ENCODE measurements at regions not wholly inside any gene's neighbourhood (a gene's known extent, or its start where the extent isn't known, plus 50 kb on each side); places are given as distances from the start of the nearest gene placed in this dataset.
A peak's percentile ranks its signal among the peaks of the same experiment; 100 is the strongest.

DNA sequence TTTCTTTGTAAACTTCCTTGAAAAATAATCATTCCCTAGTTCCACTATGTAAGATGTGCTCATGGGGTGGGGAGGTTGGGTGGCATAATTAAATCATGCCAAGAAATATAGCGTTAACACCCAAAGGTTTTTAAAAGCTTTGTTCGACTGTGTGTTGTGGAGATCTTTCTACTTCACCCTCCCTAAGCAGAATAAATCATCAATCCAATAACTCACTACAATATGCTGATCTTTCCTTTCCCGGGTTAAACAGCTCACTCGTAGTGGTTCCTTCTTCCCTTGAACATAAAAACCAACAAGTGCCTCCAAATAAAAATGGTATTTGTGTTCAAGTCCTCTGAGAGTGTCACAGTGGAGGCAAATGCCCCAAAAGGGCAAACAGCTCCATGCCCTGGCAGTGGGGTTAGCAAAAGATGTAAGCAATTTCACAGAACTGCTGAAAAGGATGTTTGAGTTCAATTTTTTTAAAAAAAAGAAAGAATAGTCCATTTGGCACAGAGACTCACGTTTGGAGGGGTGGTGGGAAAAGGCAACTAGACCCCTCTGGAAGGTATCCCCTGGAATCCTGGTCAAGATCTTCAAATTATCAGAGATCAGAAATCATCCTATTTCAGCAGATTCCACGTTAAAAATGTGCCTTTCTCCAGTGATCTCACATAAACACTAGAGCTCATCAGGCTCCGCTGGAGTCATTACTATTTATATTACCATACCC is 99.1 kb downstream of the TFAP2A start:
- TF ChIP-seq EZH2phosphoT487 (IDR thresholded peaks at IDR 0.05; ENCODE audit: borderline replicate concordance, low read length), result no peak
- TF ChIP-seq, protein P1, sequence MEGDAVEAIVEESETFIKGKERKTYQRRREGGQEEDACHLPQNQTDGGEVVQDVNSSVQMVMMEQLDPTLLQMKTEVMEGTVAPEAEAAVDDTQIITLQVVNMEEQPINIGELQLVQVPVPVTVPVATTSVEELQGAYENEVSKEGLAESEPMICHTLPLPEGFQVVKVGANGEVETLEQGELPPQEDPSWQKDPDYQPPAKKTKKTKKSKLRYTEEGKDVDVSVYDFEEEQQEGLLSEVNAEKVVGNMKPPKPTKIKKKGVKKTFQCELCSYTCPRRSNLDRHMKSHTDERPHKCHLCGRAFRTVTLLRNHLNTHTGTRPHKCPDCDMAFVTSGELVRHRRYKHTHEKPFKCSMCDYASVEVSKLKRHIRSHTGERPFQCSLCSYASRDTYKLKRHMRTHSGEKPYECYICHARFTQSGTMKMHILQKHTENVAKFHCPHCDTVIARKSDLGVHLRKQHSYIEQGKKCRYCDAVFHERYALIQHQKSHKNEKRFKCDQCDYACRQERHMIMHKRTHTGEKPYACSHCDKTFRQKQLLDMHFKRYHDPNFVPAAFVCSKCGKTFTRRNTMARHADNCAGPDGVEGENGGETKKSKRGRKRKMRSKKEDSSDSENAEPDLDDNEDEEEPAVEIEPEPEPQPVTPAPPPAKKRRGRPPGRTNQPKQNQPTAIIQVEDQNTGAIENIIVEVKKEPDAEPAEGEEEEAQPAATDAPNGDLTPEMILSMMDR (conservative IDR thresholded peaks at IDR 0.05; ENCODE audit: low read depth, low read length), result no peak
- no peak for TF ChIP-seq EZH2 (IDR thresholded peaks at IDR 0.05; ENCODE audit: low read length, unreplicated experiment)
- no peak overlapping the region for H3K4me3 ChIP-seq (ENCODE audit: low read length)
- peak overlapping the region; percentile 66 for H3K4me2 ChIP-seq (ENCODE audit: low read length)
- H3K79me2 ChIP-seq (ENCODE audit: low read length), result no peaks in the 10 kb centered on the region
- H3K36me3 ChIP-seq (ENCODE audit: low read depth, low read length), result no peaks in the 10 kb centered on the region
- no peaks in the 10 kb centered on the region for H3F3A ChIP-seq (ENCODE audit: low read length, unreplicated experiment)
- BruUV-seq (replicated peaks), result no TSS peak
- H3K27ac ChIP-seq (ENCODE audit: low read length), result no peak overlapping the region
- H4K20me1 ChIP-seq (ENCODE audit: low read length), result no peaks in the 10 kb centered on the region
- H3K9me3 ChIP-seq (ENCODE audit: low read length), result no peaks in the 10 kb centered on the region
- H3K9me2 ChIP-seq (replicated peaks; ENCODE audit: low read length), result no peaks in the 10 kb centered on the region
- CTCF ChIA-PET, result no interaction called here
- H3K27me3 ChIP-seq (ENCODE audit: low read length), result no peaks in the 10 kb centered on the region
- H2AFZ ChIP-seq (ENCODE audit: low read length), result peak overlapping the region; percentile 86
- peaks cover 18% of the 10 kb centered on the region for H3K4me1 ChIP-seq (ENCODE audit: insufficient read depth, low read length)
- intact Hi-C loops (cut with micrococcal nuclease), result loop anchor here (5.0 kb wide), 1 partner anchor 59 kb away; no protein-coding TSS in a partner anchor
- DNase-seq (no peak), ATAC-seq (no peak)
- no peak overlapping the region for H3K9ac ChIP-seq (ENCODE audit: low read length)
- POLR2A ChIA-PET (ENCODE audit: unreplicated experiment), result interaction anchor here (0.6 kb wide), 1 partner anchor 38 kb away, joined by 3 read pairs; no protein-coding TSS in a partner anchor

DNA sequence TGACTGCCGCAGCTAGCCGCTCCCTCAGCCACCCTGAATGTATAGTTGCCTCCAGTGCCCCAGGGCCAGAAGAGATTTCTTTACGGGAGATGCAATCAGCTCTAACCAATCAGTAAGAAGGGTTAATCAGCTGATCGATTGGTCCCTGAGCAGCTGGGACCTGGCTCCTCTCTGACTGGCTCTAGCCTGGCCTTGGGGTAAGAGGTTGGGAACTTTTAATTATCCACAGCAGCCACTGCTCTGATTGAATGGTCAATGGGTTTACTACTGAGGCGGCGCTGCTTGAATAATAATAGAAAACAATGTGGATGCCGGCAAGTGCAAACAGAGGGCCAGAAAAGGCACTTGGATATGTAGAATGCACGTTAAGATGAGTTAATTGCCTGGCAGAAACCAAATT is 99.8 kb downstream of the TFAP2A start:
- DNase-seq, result no peak
- Histone ChIP-seq H4K20me1 (ENCODE audit: low read length) (no peaks in the 10 kb centered on the region), H3K4me1 (ENCODE audit: insufficient read depth, low read length) (peaks cover 21% of the 10 kb centered on the region), H3K9ac (ENCODE audit: low read length) (no peak overlapping the region), H3K79me2 (ENCODE audit: low read length) (no peaks in the 10 kb centered on the region), H3K27me3 (ENCODE audit: low read length) (no peaks in the 10 kb centered on the region), H3F3A (ENCODE audit: low read length, unreplicated experiment) (no peaks in the 10 kb centered on the region), H3K4me2 (ENCODE audit: low read length) (no peak overlapping the region), H3K9me3 (ENCODE audit: low read length) (no peaks in the 10 kb centered on the region), H3K36me3 (ENCODE audit: low read depth, low read length) (no peaks in the 10 kb centered on the region), H3K9me2 (replicated peaks; ENCODE audit: low read length) (no peaks in the 10 kb centered on the region), H3K27ac (ENCODE audit: low read length) (no peak overlapping the region), H2AFZ (ENCODE audit: low read length) (peak overlapping the region; percentile 86; the same call in 1 of the 2 replicates), H3K4me3 (ENCODE audit: low read length) (no peak overlapping the region)
- TF ChIP-seq, protein P1 (conservative IDR thresholded peaks at IDR 0.05; ENCODE audit: low read depth, low read length), result no peak
- TF ChIP-seq EZH2phosphoT487 (IDR thresholded peaks at IDR 0.05; ENCODE audit: borderline replicate concordance, low read length), result no peak
- TF ChIP-seq EZH2 (IDR thresholded peaks at IDR 0.05; ENCODE audit: low read length, unreplicated experiment), result no peak
- BruUV-seq (replicated peaks), result no TSS peak
- intact Hi-C loops (cut with micrococcal nuclease), result loop anchor here (5.0 kb wide), 1 partner anchor 58 kb away; no protein-coding TSS in a partner anchor
- POLR2A ChIA-PET (ENCODE audit: unreplicated experiment), result no interaction called here
- CTCF ChIA-PET, result no interaction called here
- no peak for ATAC-seq

All from PC-3 (cell line).